Naive thymus-derived CD4-positive, alpha-beta T cell (primary cell): ENCODE measurements at regions not wholly inside any gene's neighbourhood (a gene's known extent, or its start where the extent isn't known, plus 50 kb on each side); places are given as distances from the start of the nearest gene placed in this dataset.

Source experiments
- ATAC-seq: fragments of 150-1000 bp; cut with Tn5 transposase; 2 replicates; pipeline ENCODE4 v1.10.0; 2021; ENCODE audit warnings: mild to moderate bottlenecking, moderate library complexity
- CTCF ChIA-PET: fragments of 350-600 bp; sonication (Branson Sonifier 250); formaldehyde crosslinking; loops from one replicate; lab custom pipeline; 2021; ENCODE audit warnings: antibody characterized with exemption; lab: Charles Lee
- POLR2A ChIA-PET: fragments of 350-600 bp; sonication (Branson Sonifier 250); formaldehyde crosslinking; loops from one replicate; lab custom pipeline; 2021; ENCODE audit warnings: antibody characterized with exemption, inconsistent platforms; lab: Charles Lee
- DNase-seq, 9 donors: peaks; one replicate each; pipeline versions ENCODE4 v3.0.0 to v3.0.0-alpha.2; 2020 to 2022; ENCODE audit warnings: mixed read lengths in 1 of 9
- H3K27ac ChIP-seq: one replicate; pipeline ENCODE4 v1.7.0; 2013; ENCODE audit warnings: mild to moderate bottlenecking, low read depth, low read length, moderate library complexity
- H3K27me3 ChIP-seq, 2 donors: one replicate each; pipeline ENCODE4 v1.7.0; 2013; ENCODE audit warnings: low read length in 2 of 2, mild to moderate bottlenecking in 2 of 2, moderate library complexity in 2 of 2; ENCODE audit not compliant: control insufficient read depth in 2 of 2, insufficient read depth in 2 of 2
- H3K36me3 ChIP-seq, 3 experiments: 1 replicate in 2 of 3; 2 replicates in 1 of 3; pipeline ENCODE4 v1.7.0; 2013; ENCODE audit warnings: low read length in 3 of 3, mild to moderate bottlenecking in 3 of 3, moderate library complexity in 1 of 3; ENCODE audit not compliant: insufficient read depth in 3 of 3, control insufficient read depth in 2 of 3
- H3K4me1 ChIP-seq, 2 donors: one replicate each; pipeline ENCODE4 v1.7.0; 2013; ENCODE audit warnings: low read length in 2 of 2, mild to moderate bottlenecking in 2 of 2, moderate library complexity in 1 of 2; ENCODE audit not compliant: control insufficient read depth in 2 of 2, insufficient read depth in 2 of 2
- H3K4me3 ChIP-seq: 2 replicates; pipeline ENCODE4 v1.7.0; 2013; ENCODE audit warnings: mild to moderate bottlenecking, low read length
- H3K9me3 ChIP-seq, 3 experiments: 1 replicate in 2 of 3; 2 replicates in 1 of 3; pipeline ENCODE4 v1.7.0; 2013; ENCODE audit warnings: low read length in 3 of 3; ENCODE audit not compliant: control insufficient read depth in 2 of 3
- H3K27ac Mint-ChIP-seq, 9 donors: one replicate each; pipeline ENCODE4 v1.8.0; 2020 to 2022; ENCODE audit warnings: mixed read lengths in 9 of 9, mild to moderate bottlenecking in 8 of 9, moderate library complexity in 5 of 9, inconsistent platforms in 2 of 9
- H3K27me3 Mint-ChIP-seq, 5 donors: one replicate each; pipeline ENCODE4 v1.8.0; 2021 to 2022; ENCODE audit warnings: mixed read lengths in 5 of 5, mild to moderate bottlenecking in 1 of 5
- H3K36me3 Mint-ChIP-seq, 5 donors: one replicate each; pipeline ENCODE4 v1.8.0; 2020 to 2022; ENCODE audit warnings: mixed read lengths in 5 of 5, mild to moderate bottlenecking in 3 of 5, inconsistent platforms in 1 of 5
- H3K4me1 Mint-ChIP-seq, 7 donors: one replicate each; pipeline ENCODE4 v1.8.0; 2020 to 2022; ENCODE audit warnings: mixed read lengths in 7 of 7, mild to moderate bottlenecking in 3 of 7, inconsistent platforms in 1 of 7
- H3K4me3 Mint-ChIP-seq, 10 donors: one replicate each; pipeline ENCODE4 v1.8.0; 2020 to 2022; ENCODE audit warnings: mild to moderate bottlenecking in 10 of 10, mixed read lengths in 10 of 10, moderate library complexity in 6 of 10, inconsistent platforms in 2 of 10
- H3K9me3 Mint-ChIP-seq, 11 donors: one replicate each; pipeline ENCODE4 v1.8.0; 2020 to 2022; ENCODE audit warnings: mixed read lengths in 11 of 11, mild to moderate bottlenecking in 4 of 11, inconsistent platforms in 1 of 11, moderate library complexity in 1 of 11
- intact Hi-C, 2 donors: fragments of 100-400 bp; cut with micrococcal nuclease; formaldehyde crosslinking; loops; one replicate each; pipeline ENCODE4 v1.15.1; 2023

DNA sequence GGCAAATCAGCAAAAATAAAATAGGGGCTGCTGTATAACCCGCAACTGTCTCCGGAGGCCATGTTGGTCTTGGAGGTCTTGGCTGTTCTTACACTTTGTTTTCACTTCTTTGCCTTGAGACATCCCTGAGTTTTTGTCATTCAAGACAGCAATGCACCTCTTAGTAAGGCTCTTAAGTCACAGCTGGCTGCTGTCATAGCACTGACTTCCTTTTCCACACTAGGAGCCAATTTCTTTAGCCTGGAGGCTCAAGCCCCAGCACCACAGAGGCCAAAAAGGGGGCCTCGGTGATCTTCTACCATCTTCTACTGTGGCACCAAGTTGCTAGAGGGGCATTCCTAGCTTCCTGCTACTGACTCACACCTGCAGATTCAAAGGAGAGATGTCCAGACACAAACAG lies 536.3 kb downstream of the CDH26 start:
- Mint-ChIP-seq H3K9me3 (peaks cover 0 to 2% (median 0%) of the 10 kb centered on the region in 11 donors), H3K4me1 (no peaks in the 10 kb centered on the region), H3K27ac (no peak overlapping the region), H3K36me3 (no peaks in the 10 kb centered on the region), H3K4me3 (no peak overlapping the region), H3K27me3 (peaks cover 0 to 4% (median 0%) of the 10 kb centered on the region in 5 donors)
- H3K4me3 ChIP-seq, result no peak overlapping the region
- H3K27ac ChIP-seq, result no peak overlapping the region
- DNase-seq, result no peak
- no peaks in the 10 kb centered on the region for H3K9me3 ChIP-seq
- intact Hi-C loops, result no loop called here
- ChIA-PET CTCF (no interaction called here), POLR2A (no interaction called here)
- ATAC-seq, result no peak
- H3K27me3 ChIP-seq, result no peaks in the 10 kb centered on the region
- no peaks in the 10 kb centered on the region for H3K36me3 ChIP-seq
- no peaks in the 10 kb centered on the region for H3K4me1 ChIP-seq

DNA sequence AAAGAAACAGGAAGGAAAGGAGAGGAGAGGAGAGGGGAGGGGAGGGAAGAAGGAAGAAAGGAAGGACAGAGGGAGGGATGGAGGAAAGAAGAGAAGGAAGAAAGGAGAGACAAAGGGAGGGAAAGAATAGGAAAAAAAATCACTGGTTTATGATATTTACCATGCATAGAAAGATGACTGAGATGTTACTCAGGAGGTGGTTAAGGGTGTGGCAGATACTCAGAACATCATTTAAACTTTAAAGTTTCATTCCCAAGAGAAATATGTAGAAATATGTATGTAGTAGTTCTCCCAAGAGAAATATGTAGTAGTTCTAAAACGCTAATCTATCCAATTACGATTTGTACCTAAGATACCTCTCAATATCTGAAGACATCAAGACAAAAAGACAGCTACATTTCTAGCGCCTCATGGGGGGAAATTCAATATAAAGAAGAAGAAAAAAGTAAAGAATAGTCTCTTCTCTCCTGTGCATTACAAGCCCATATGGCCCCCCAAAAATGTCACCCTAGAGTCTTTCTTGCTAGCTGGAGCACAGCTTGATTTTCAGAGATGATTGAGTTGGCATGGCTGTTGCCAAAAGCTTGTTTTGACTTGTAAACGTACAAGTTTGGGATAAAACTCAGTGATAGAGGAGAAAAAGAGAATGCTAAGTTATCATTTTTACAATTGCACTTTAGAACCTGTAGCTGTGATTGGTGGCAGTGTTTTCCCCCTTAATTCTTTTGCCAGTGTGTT lies 539.2 kb downstream of the CDH26 start:
- ChIA-PET POLR2A (no interaction called here), CTCF (no interaction called here)
- Histone ChIP-seq H3K36me3 (no peaks in the 10 kb centered on the region), H3K9me3 (no peaks in the 10 kb centered on the region), H3K27me3 (no peaks in the 10 kb centered on the region), H3K27ac (no peak overlapping the region), H3K4me1 (no peaks in the 10 kb centered on the region), H3K4me3 (no peak overlapping the region)
- DNase-seq (no peak), ATAC-seq (no peak)
- Mint-ChIP-seq H3K4me1 (no peaks in the 10 kb centered on the region), H3K9me3 (peaks cover 0 to 2% (median 0%) of the 10 kb centered on the region in 11 donors), H3K27ac (no peak overlapping the region), H3K36me3 (no peaks in the 10 kb centered on the region), H3K4me3 (no peak overlapping the region), H3K27me3 (peaks cover 0 to 4% (median 0%) of the 10 kb centered on the region in 5 donors)
- intact Hi-C loops, result no loop called here

DNA sequence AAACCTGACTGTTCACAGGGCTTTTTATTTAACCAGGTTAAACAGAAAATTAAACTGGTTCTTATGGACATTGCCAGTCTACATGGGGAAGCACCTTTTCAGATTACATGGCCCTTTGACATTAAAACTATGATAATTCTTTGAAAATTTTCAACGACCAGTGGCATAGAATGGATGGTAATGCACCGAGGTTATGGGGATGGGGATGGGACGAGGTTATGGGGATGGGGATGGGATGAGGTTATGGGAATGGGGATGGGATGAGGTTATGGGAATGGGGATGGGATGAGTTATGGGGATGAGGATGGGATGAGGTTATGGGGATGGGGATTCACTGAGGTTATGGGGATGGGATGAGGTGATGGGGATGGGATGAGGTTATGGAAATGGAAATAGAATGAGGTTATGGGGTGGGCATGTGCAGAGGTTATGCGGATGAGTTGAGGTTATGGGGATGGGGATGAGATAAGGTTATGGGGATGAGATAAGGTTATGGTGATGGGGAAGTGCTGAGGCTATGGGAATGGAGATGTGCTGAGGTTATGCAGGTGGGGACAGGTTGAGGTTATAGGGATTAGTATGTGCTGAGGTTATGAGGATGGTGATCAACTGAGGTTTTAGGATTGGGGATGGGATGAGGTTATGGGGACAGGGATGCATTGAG lies 541.9 kb downstream of the CDH26 start:
- Mint-ChIP-seq H3K27ac (no peak overlapping the region), H3K9me3 (peaks cover 0 to 2% (median 0%) of the 10 kb centered on the region in 11 donors), H3K4me3 (no peak overlapping the region), H3K4me1 (no peaks in the 10 kb centered on the region), H3K27me3 (peaks cover 0 to 11% (median 7%) of the 10 kb centered on the region in 5 donors), H3K36me3 (no peaks in the 10 kb centered on the region)
- H3K27me3 ChIP-seq, result no peaks in the 10 kb centered on the region
- H3K27ac ChIP-seq, result no peak overlapping the region
- ChIA-PET CTCF (no interaction called here), POLR2A (no interaction called here)
- H3K4me1 ChIP-seq, result no peaks in the 10 kb centered on the region
- no peak overlapping the region for H3K4me3 ChIP-seq
- DNase-seq, result no peak
- intact Hi-C loops, result no loop called here
- H3K36me3 ChIP-seq, result no peaks in the 10 kb centered on the region
- ATAC-seq, result no peak
- no peaks in the 10 kb centered on the region for H3K9me3 ChIP-seq

DNA sequence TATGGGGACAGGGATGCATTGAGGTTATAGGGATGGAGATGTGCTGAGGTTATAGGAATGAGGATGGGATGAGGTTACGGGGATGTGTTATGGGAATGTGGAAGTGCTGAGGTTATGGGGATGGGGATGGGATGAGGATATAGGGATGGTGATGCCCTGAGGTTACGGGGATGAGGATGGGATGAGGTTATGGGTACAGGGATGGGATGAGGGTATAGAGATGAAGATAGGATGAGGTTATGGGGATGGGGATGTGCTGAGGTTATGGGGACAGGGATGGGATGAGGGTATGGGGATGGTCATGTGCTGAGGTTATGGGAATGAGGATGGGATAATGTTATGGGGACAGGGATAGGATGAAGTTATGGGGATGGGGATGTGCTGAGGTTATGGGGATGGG lies 542.8 kb downstream of the CDH26 start:
- H3K4me3 ChIP-seq, result no peak overlapping the region
- no peaks in the 10 kb centered on the region for H3K9me3 ChIP-seq
- ATAC-seq (peak; percentile 20), DNase-seq (no peak)
- Mint-ChIP-seq H3K4me3 (no peak overlapping the region), H3K36me3 (no peaks in the 10 kb centered on the region), H3K9me3 (peaks cover 0 to 2% (median 0%) of the 10 kb centered on the region in 11 donors), H3K27me3 (peaks cover 0 to 11% (median 7%) of the 10 kb centered on the region in 5 donors), H3K4me1 (no peaks in the 10 kb centered on the region), H3K27ac (no peak overlapping the region)
- H3K4me1 ChIP-seq, result no peaks in the 10 kb centered on the region
- H3K36me3 ChIP-seq, result no peaks in the 10 kb centered on the region
- POLR2A ChIA-PET, result no interaction called here
- no peaks in the 10 kb centered on the region for H3K27me3 ChIP-seq
- H3K27ac ChIP-seq, result no peak overlapping the region
- CTCF ChIA-PET, result no interaction called here
- intact Hi-C loops, result no loop called here

DNA sequence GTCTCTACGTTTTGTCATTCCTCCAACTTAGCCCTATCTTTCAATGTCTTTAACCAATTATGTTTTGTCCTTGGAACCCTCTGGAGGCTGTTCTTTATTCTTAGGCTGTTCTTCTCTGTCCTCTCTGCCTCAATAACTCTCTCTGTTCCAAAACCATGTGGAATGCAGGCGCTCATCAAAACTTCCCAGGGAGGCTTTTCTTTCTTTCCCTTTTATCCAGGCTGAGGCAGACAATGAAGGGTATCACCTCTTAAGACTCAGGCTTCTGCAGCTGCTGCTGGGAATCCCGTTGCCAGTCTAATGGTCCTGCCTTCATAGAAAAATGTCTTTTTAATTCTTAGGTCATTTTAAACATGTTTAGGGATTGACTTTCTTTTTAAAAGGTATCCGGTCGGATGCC lies 544.7 kb downstream of the CDH26 start:
- Mint-ChIP-seq H3K27me3 (peaks cover 0 to 20% (median 8%) of the 10 kb centered on the region in 5 donors), H3K9me3 (peaks cover 0 to 2% (median 0%) of the 10 kb centered on the region in 11 donors), H3K36me3 (no peaks in the 10 kb centered on the region), H3K27ac (no peak overlapping the region), H3K4me1 (no peaks in the 10 kb centered on the region), H3K4me3 (no peak overlapping the region)
- no peak overlapping the region for H3K27ac ChIP-seq
- no peak overlapping the region for H3K4me3 ChIP-seq
- ChIA-PET CTCF (no interaction called here), POLR2A (no interaction called here)
- no peaks in the 10 kb centered on the region for H3K36me3 ChIP-seq
- H3K27me3 ChIP-seq, result no peaks in the 10 kb centered on the region
- H3K9me3 ChIP-seq, result no peaks in the 10 kb centered on the region
- H3K4me1 ChIP-seq, result no peaks in the 10 kb centered on the region
- no peak for DNase-seq
- no peak for ATAC-seq
- intact Hi-C loops, result no loop called here

DNA sequence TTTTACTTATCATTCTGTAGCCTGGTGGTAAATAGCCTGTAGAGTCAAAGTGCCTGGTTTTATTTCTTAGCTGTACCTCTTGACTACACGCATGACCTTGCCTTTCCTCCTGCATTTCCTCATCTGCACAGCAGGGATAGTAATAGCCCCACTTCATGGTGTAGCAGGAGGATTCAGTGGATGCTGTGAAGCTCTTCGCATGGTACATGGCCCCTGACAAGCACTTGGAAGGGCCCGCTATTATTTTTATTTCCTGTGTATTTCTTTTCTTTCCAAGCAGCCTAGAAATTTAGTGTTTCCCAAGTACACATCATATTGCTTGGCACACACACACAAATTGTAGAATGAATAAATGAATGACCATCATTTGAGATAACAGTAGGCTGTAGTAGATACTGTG lies 547.2 kb downstream of the CDH26 start:
- Histone ChIP-seq H3K4me1 (no peaks in the 10 kb centered on the region), H3K27me3 (no peaks in the 10 kb centered on the region), H3K27ac (no peak overlapping the region), H3K36me3 (no peaks in the 10 kb centered on the region), H3K4me3 (no peak overlapping the region), H3K9me3 (no peaks in the 10 kb centered on the region)
- Mint-ChIP-seq H3K27me3 (peaks cover 0 to 23% (median 16%) of the 10 kb centered on the region in 5 donors), H3K27ac (no peak overlapping the region), H3K36me3 (no peaks in the 10 kb centered on the region), H3K4me1 (no peaks in the 10 kb centered on the region), H3K9me3 (peaks cover 0 to under 1% (median 0%) of the 10 kb centered on the region in 11 donors), H3K4me3 (no peak overlapping the region)
- ATAC-seq, result no peak
- intact Hi-C loops, result no loop called here
- POLR2A ChIA-PET, result no interaction called here
- DNase-seq, result no peak
- CTCF ChIA-PET, result no interaction called here

DNA sequence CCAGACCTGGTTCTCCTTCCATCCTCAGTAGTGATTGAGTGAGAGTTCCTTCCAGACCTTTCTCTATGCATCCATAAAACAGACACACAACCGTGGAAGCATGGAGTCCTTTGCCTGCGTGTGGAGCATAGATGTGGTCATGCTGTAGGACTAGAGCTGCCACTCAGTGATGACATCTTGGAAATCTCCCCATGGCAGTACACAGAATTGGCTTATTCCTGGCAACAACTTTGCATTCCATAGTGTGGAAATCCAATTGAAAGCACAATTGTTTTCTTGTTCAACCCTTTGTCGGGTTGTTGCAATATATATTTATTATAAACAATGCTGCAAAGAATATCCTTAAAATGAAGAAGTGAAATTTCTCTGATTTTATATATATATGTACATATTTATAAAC lies 547.8 kb downstream of the CDH26 start:
- no peak overlapping the region for H3K27ac ChIP-seq
- Mint-ChIP-seq H3K36me3 (no peaks in the 10 kb centered on the region), H3K27me3 (peaks cover 0 to 27% (median 16%) of the 10 kb centered on the region in 5 donors), H3K4me3 (no peak overlapping the region), H3K4me1 (no peaks in the 10 kb centered on the region), H3K9me3 (no peaks in the 10 kb centered on the region), H3K27ac (no peak overlapping the region)
- H3K4me1 ChIP-seq, result no peaks in the 10 kb centered on the region
- ATAC-seq (no peak), DNase-seq (no peak)
- no peaks in the 10 kb centered on the region for H3K9me3 ChIP-seq
- CTCF ChIA-PET, result no interaction called here
- intact Hi-C loops, result no loop called here
- H3K4me3 ChIP-seq, result no peak overlapping the region
- POLR2A ChIA-PET, result no interaction called here
- H3K27me3 ChIP-seq, result no peaks in the 10 kb centered on the region
- H3K36me3 ChIP-seq, result no peaks in the 10 kb centered on the region
